ENCODE measurements at regions not wholly inside any gene's neighbourhood (a gene's known extent, or its start where the extent isn't known, plus 50 kb on each side); places are given as distances from the start of the nearest gene placed in this dataset.

DNA sequence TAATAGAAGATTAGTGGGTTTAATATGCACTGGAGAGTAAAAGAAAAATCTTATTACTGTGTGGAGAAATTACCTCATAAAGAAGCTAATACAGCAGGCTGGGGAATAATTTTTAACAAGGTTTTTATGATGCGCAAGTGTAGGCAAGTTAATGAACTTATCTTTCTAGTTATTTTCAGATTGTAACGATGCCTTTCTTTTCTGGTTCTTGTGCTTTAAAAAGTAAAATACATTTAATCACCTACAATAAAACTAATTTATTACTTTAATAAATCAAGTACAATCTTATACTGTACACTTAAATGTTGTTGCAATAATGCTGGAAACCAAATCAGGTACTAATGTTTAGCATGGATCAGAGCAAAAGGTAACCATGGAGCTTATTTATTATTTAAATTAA, 266.6 kb downstream of the ZIC1 start:
- TF ChIP-seq SMC3 (IDR thresholded peaks at IDR 0.05; ENCODE audit: low read depth, low read length) (no peak), POLR2A (IDR thresholded peaks at IDR 0.05; ENCODE audit: low read depth, low read length) (no peak)
- TF ChIP-seq, protein P1, sequence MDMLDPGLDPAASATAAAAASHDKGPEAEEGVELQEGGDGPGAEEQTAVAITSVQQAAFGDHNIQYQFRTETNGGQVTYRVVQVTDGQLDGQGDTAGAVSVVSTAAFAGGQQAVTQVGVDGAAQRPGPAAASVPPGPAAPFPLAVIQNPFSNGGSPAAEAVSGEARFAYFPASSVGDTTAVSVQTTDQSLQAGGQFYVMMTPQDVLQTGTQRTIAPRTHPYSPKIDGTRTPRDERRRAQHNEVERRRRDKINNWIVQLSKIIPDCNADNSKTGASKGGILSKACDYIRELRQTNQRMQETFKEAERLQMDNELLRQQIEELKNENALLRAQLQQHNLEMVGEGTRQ (IDR thresholded peaks at IDR 0.05; ENCODE audit: low read depth, low read length) = no peak
- TF ChIP-seq, protein P2, sequence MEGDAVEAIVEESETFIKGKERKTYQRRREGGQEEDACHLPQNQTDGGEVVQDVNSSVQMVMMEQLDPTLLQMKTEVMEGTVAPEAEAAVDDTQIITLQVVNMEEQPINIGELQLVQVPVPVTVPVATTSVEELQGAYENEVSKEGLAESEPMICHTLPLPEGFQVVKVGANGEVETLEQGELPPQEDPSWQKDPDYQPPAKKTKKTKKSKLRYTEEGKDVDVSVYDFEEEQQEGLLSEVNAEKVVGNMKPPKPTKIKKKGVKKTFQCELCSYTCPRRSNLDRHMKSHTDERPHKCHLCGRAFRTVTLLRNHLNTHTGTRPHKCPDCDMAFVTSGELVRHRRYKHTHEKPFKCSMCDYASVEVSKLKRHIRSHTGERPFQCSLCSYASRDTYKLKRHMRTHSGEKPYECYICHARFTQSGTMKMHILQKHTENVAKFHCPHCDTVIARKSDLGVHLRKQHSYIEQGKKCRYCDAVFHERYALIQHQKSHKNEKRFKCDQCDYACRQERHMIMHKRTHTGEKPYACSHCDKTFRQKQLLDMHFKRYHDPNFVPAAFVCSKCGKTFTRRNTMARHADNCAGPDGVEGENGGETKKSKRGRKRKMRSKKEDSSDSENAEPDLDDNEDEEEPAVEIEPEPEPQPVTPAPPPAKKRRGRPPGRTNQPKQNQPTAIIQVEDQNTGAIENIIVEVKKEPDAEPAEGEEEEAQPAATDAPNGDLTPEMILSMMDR (conservative IDR thresholded peaks at IDR 0.05; ENCODE audit: low read depth, low read length) = no peak

Measured in IMR-90 (cell line).